K562 (cell line): ENCODE measurements at regions not wholly inside any gene's neighbourhood (a gene's known extent, or its start where the extent isn't known, plus 50 kb on each side); places are given as distances from the start of the nearest gene placed in this dataset.

Experiments
- ATAC-seq: fragments of 200-7000 bp; cut with Tn5 transposase; 3 replicates; pipeline ENCODE4 v1.9.1; 2020; ENCODE audit warnings: moderate library complexity
- BruUV-seq: library from RNA; stranded (reverse); fragments of 400-500 nt; replicated peaks from 2 replicates; lab custom pipeline; 2021; lab: Mats Ljungman, UMichigan
- CTCF ChIA-PET: fragments of 300-600 bp; formaldehyde crosslinking; extraction: SDS; loops from one replicate; lab custom pipeline; 2021; ENCODE audit warnings: low intra/inter-chr PET ratio; lab: Yijun Ruan, JAX
- POLR2A ChIA-PET: fragments of 300-600, 350-650 bp; sonication (Branson Sonifier 250); formaldehyde crosslinking; extraction: SDS; loops from one replicate; lab custom pipeline; 2021; ENCODE audit warnings: antibody characterized with exemption, inconsistent platforms; lab: Yijun Ruan, JAX
- DNase-seq, 4 experiments: peaks; one replicate each; pipeline versions ENCODE4 v3.0.0 to v3.0.0-alpha.2; 2011 to 2018; ENCODE audit warnings: low spot score in 3 of 4, mixed read lengths in 3 of 4; ENCODE audit errors: extremely low read depth in 1 of 4
- FAIRE-seq: peaks from 2 replicates; lab custom pipeline; 2011; peaks lifted over from hg19 to GRCh38; lab: Jason Lieb, UNC
- H2AFZ ChIP-seq: 2 replicates; pipeline ENCODE4 v1.6.0; 2011; ENCODE audit warnings: low read depth, low read length, control low read depth, inconsistent platforms
- H3K27ac ChIP-seq: fragments of 200-600 bp; 3 replicates; pipeline ENCODE4 v1.8.0; 2011; ENCODE audit warnings: low read depth, mild to moderate bottlenecking, control low read depth, inconsistent platforms, low read length, moderate library complexity, mixed read lengths; ENCODE audit errors: extremely low read depth
- H3K27me3 ChIP-seq, 2 experiments: fragments of 300-600 bp in 1 of 2; 2 replicates in 1 of 2; 3 replicates in 1 of 2; pipeline versions ENCODE4 v1.6.0 to v1.8.0; 2011; ENCODE audit warnings: inconsistent platforms in 2 of 2, low read length in 2 of 2, mild to moderate bottlenecking in 1 of 2, mixed read lengths in 1 of 2, moderate library complexity in 1 of 2; ENCODE audit not compliant: control insufficient read depth in 2 of 2, insufficient read depth in 2 of 2
- H3K36me3 ChIP-seq: fragments of 300-600 bp; 3 replicates; pipeline ENCODE4 v1.8.0; 2011; ENCODE audit warnings: mild to moderate bottlenecking, low read length, inconsistent platforms; ENCODE audit not compliant: control insufficient read depth, insufficient read depth
- H3K4me1 ChIP-seq, 2 experiments: fragments of 200-600 bp in 1 of 2; replicated peaks in 1 of 2; 2 replicates in 1 of 2; 3 replicates in 1 of 2; pipeline versions ENCODE4 v1.5.1 to v1.8.0; 2011; ENCODE audit warnings: inconsistent platforms in 2 of 2, low read length in 2 of 2, mild to moderate bottlenecking in 1 of 2, mixed read lengths in 1 of 2, moderate library complexity in 1 of 2; ENCODE audit not compliant: control insufficient read depth in 2 of 2, insufficient read depth in 2 of 2
- H3K4me2 ChIP-seq: 2 replicates; pipeline ENCODE4 v1.6.1; 2011; ENCODE audit warnings: low read length, control low read depth, inconsistent platforms, mixed read lengths; ENCODE audit not compliant: insufficient read depth
- H3K4me3 ChIP-seq: fragments of 200-600 bp; sonication (generic), shearing (Covaris generic); 2 replicates; pipeline ENCODE4 v1.5.1; 2016; ENCODE audit warnings: control low read depth, inconsistent platforms
- H3K79me2 ChIP-seq: fragments of 200-600 bp; 3 replicates; pipeline ENCODE4 v1.8.0; 2011; ENCODE audit warnings: low read length, inconsistent platforms; ENCODE audit not compliant: control insufficient read depth, insufficient read depth
- H3K9ac ChIP-seq, 2 experiments: 2 replicates each; pipeline versions ENCODE4 v1.6.0 to v1.6.1; 2011; ENCODE audit warnings: low read depth in 2 of 2, low read length in 2 of 2, control low read depth in 1 of 2, inconsistent platforms in 1 of 2, mild to moderate bottlenecking in 1 of 2, mixed read lengths in 1 of 2; ENCODE audit not compliant: insufficient read depth in 1 of 2
- H3K9me1 ChIP-seq: one replicate; pipeline ENCODE4 v1.6.0; 2011; ENCODE audit warnings: inconsistent platforms, mild to moderate bottlenecking, low read length, moderate library complexity; ENCODE audit not compliant: control insufficient read depth, insufficient read depth
- H3K9me3 ChIP-seq: replicated peaks from 2 replicates; pipeline ENCODE4 v1.5.1; 2011; ENCODE audit warnings: low read depth, low read length, inconsistent platforms; ENCODE audit not compliant: control insufficient read depth, insufficient read depth
- H4K20me1 ChIP-seq: replicated peaks from 2 replicates; pipeline ENCODE4 v1.6.1; 2011; ENCODE audit warnings: low read length, inconsistent platforms, mixed read lengths; ENCODE audit not compliant: control insufficient read depth, insufficient read depth
- BRD4 ChIP-seq: fragments of 200-600 bp; sonication (generic); IDR thresholded peaks from 2 replicates; pipeline ENCODE4 v1.6.1; 2017; ENCODE audit warnings: inconsistent platforms
- CEBPB ChIP-seq: fragments of 450-650 bp; IDR thresholded peaks from 2 replicates; pipeline ENCODE4 v1.6.1; 2016; ENCODE audit warnings: missing genetic modification characterization, missing compliant biosample characterization
- CEBPG ChIP-seq, 3 experiments: fragments of 200-800 bp in 1 of 3; sonication (Bioruptor generic) in 1 of 3; sonication (generic) in 1 of 3; formaldehyde crosslinking in 1 of 3; IDR thresholded peaks in 2 of 3; conservative IDR thresholded peaks in 1 of 3; 2 replicates each; pipeline versions ENCODE4 v1.6.1 to v1.8.0; 2016 to 2022; ENCODE audit warnings: missing compliant biosample characterization in 2 of 3, missing genetic modification characterization in 2 of 3, mild to moderate bottlenecking in 1 of 3, missing genetic modification reagents in 1 of 3
- HNRNPLL ChIP-seq: fragments of 200-400 bp; formaldehyde crosslinking; IDR thresholded peaks from 2 replicates; pipeline ENCODE4 v1.6.1; 2017; ENCODE audit warnings: low read length, low read depth, mild to moderate bottlenecking; ENCODE audit not compliant: poor library complexity, severe bottlenecking
- KLF16 ChIP-seq: IDR thresholded peaks from 2 replicates; pipeline ENCODE4 v1.6.1; 2016; ENCODE audit warnings: antibody characterized with exemption
- MTA1 ChIP-seq: fragments of 450-650 bp; IDR thresholded peaks from 2 replicates; pipeline ENCODE4 v1.6.1; 2017; ENCODE audit warnings: borderline replicate concordance
- PHB2 ChIP-seq: fragments of 450-650 bp; IDR thresholded peaks from 2 replicates; pipeline ENCODE4 v1.6.1; 2017; ENCODE audit warnings: low read depth
- TBL1XR1 ChIP-seq, 2 experiments: IDR thresholded peaks; 2 replicates each; pipeline ENCODE4 v1.6.1; 2012; ENCODE audit warnings: improper control_type of control experiment in 2 of 2, low read length in 2 of 2, mild to moderate bottlenecking in 1 of 2
- WGBS: fragments of 100-300 bp; shearing (Covaris generic); methylation state at CpG from one replicate; pipeline ENCODE4 v1.1.6; 2016; ENCODE audit warnings: low coverage, mixed read lengths; ENCODE audit not compliant: insufficient coverage; ENCODE audit errors: missing lambda C conversion rate; 5-methylcytosine and 5-hydroxymethylcytosine counted together
- in situ Hi-C: fragments of 300-500 bp; cut with MboI; formaldehyde crosslinking; loops from 4 replicates; pipeline ENCODE4 v1.15.0; 2018; ENCODE audit warnings: inconsistent platforms, mixed read lengths
- intact Hi-C: fragments of 100-400 bp; cut with micrococcal nuclease; formaldehyde crosslinking; loops from 2 replicates; pipeline ENCODE4 v1.14.2; 2022
- TF ChIP-seq, protein P1 (sequence below): sonication (generic); formaldehyde crosslinking; IDR thresholded peaks from 2 replicates; pipeline ENCODE4 v1.8.0; 2022; ENCODE audit warnings: mild to moderate bottlenecking, low read depth, missing genetic modification reagents
- TF ChIP-seq, protein P2 (sequence below), 3 experiments: IDR thresholded peaks in 2 of 3; conservative IDR thresholded peaks in 1 of 3; 2 replicates each; pipeline ENCODE4 v1.5.1; 2011 to 2012; ENCODE audit warnings: low read length in 3 of 3, mild to moderate bottlenecking in 3 of 3, control low read depth in 2 of 3, improper control_type of control experiment in 1 of 3, inconsistent platforms in 1 of 3, low read depth in 1 of 3, mixed read lengths in 1 of 3, moderate library complexity in 1 of 3; ENCODE audit not compliant: insufficient read depth in 2 of 3
- TF ChIP-seq, protein P3 (sequence below): fragments of 450-650 bp; IDR thresholded peaks from one replicate; pipeline ENCODE4 v1.6.1; 2018; ENCODE audit warnings: mild to moderate bottlenecking, moderate library complexity; ENCODE audit not compliant: partially characterized antibody

DNA sequence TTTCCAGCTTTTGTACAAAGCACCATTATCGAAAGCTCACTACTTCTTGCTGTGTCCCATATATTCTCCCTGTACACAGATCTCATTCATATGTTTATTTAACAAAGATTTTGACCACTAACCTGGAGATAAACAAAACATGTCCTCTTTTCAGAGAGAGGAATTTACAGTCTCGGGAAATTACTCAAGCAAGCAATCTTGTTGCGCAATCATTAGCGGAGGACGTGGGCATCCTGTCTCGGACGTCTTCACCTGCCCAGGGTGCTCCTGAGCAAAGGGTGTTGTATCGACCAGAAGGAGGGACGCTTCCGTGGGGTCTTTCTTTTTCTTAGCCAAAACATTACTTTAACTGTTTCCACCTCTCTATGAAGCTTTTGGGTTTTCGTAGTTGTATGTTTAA lies 66.5 kb upstream of the CLCN4 start:
- no peak overlapping the region for H3K4me3 ChIP-seq
- CTCF ChIA-PET: no interaction called here
- no peaks in the 10 kb centered on the region for H3K79me2 ChIP-seq
- H3K27ac ChIP-seq: no peak overlapping the region
- TF ChIP-seq CEBPG (CRISPR knock-in tag; IDR thresholded peaks at IDR 0.05) (no peak), CEBPG (tag; conservative IDR thresholded peaks at IDR 0.05 in 1 of 2, IDR thresholded peaks at IDR 0.05 in 1 of 2) (peak; percentile 44 to 95; a peak in 3 of 4 replicates), CEBPB (peak; percentile 85)
- TF ChIP-seq, protein P1, sequence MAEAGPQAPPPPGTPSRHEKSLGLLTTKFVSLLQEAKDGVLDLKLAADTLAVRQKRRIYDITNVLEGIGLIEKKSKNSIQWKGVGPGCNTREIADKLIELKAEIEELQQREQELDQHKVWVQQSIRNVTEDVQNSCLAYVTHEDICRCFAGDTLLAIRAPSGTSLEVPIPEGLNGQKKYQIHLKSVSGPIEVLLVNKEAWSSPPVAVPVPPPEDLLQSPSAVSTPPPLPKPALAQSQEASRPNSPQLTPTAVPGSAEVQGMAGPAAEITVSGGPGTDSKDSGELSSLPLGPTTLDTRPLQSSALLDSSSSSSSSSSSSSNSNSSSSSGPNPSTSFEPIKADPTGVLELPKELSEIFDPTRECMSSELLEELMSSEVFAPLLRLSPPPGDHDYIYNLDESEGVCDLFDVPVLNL (CRISPR knock-in tag): no peak
- H4K20me1 ChIP-seq: no peaks in the 10 kb centered on the region
- BruUV-seq: no TSS peak
- no peaks in the 10 kb centered on the region for H3K4me1 ChIP-seq
- H3K4me2 ChIP-seq: no peak overlapping the region
- 21% methylated on average over 4 of the region's 11 CpGs for WGBS
- DNase-seq (no peak), FAIRE-seq (no peak), ATAC-seq (no peak)
- H3K9me1 ChIP-seq: no peaks in the 10 kb centered on the region
- POLR2A ChIA-PET: interaction anchor here (0.6 kb wide), 1 partner anchor 9 kb away, joined by 3 read pairs; no protein-coding TSS in a partner anchor
- no peaks in the 10 kb centered on the region; a peak in 1 of 5 replicates for H3K27me3 ChIP-seq
- H3K36me3 ChIP-seq: no peaks in the 10 kb centered on the region
- H3K9me3 ChIP-seq: no peaks in the 10 kb centered on the region
- intact Hi-C loops: no loop called here
- H2AFZ ChIP-seq: no peak overlapping the region
- in situ Hi-C loops: no loop called here
- H3K9ac ChIP-seq: no peak overlapping the region

DNA sequence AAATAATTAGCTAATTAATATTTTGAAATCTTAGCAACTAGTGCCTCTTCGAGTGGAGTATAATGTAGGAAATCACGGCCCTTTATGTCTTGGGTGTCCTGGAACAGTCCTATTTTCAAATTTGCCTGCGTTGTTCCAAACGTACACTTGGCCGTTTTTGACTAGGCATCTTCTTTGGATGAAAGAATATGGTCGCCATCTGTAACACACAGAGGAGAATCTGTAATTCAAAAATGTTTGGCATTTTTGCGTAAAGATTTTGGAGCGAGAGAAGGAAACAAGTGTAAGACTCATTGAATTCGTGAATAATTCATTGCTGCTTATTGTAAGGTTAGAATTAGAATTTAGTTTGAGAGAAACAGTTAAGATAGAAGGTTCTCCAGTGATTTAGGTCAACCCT lies 61.5 kb upstream of the CLCN4 start:
- Histone ChIP-seq H3K9ac (no peak overlapping the region), H3K79me2 (no peaks in the 10 kb centered on the region), H3K9me1 (no peaks in the 10 kb centered on the region), H4K20me1 (no peaks in the 10 kb centered on the region), H3K27me3 (peaks cover 0 to 14% of the 10 kb centered on the region in 2 experiments; a peak in 3 of 5 replicates), H2AFZ (no peak overlapping the region), H3K9me3 (no peaks in the 10 kb centered on the region), H3K4me2 (no peak overlapping the region), H3K4me3 (no peak overlapping the region), H3K27ac (no peak overlapping the region), H3K4me1 (no peaks in the 10 kb centered on the region), H3K36me3 (no peaks in the 10 kb centered on the region)
- ATAC-seq (no peak), FAIRE-seq (no peak), DNase-seq (no peak)
- TF ChIP-seq TBL1XR1 (IDR thresholded peaks at IDR 0.05; ENCODE audit: low read length in 2 of 2) (no peak), MTA1 (no peak), BRD4 (no peak), KLF16 (no peak), PHB2 (no peak), HNRNPLL (no peak)
- TF ChIP-seq, protein P2, sequence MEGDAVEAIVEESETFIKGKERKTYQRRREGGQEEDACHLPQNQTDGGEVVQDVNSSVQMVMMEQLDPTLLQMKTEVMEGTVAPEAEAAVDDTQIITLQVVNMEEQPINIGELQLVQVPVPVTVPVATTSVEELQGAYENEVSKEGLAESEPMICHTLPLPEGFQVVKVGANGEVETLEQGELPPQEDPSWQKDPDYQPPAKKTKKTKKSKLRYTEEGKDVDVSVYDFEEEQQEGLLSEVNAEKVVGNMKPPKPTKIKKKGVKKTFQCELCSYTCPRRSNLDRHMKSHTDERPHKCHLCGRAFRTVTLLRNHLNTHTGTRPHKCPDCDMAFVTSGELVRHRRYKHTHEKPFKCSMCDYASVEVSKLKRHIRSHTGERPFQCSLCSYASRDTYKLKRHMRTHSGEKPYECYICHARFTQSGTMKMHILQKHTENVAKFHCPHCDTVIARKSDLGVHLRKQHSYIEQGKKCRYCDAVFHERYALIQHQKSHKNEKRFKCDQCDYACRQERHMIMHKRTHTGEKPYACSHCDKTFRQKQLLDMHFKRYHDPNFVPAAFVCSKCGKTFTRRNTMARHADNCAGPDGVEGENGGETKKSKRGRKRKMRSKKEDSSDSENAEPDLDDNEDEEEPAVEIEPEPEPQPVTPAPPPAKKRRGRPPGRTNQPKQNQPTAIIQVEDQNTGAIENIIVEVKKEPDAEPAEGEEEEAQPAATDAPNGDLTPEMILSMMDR (IDR thresholded peaks at IDR 0.05 in 2 of 3, conservative IDR thresholded peaks at IDR 0.05 in 1 of 3; ENCODE audit: insufficient read depth in 2 of 3, low read depth in 1 of 3, low read length in 3 of 3): no peak
- TF ChIP-seq, protein P3, sequence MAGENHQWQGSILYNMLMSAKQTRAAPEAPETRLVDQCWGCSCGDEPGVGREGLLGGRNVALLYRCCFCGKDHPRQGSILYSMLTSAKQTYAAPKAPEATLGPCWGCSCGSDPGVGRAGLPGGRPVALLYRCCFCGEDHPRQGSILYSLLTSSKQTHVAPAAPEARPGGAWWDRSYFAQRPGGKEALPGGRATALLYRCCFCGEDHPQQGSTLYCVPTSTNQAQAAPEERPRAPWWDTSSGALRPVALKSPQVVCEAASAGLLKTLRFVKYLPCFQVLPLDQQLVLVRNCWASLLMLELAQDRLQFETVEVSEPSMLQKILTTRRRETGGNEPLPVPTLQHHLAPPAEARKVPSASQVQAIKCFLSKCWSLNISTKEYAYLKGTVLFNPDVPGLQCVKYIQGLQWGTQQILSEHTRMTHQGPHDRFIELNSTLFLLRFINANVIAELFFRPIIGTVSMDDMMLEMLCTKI: no peak
- in situ Hi-C loops: no loop called here
- WGBS: 7% methylated on average over 7 of the region's 9 CpGs
- intact Hi-C loops: no loop called here
- POLR2A ChIA-PET: no interaction called here
- CTCF ChIA-PET: no interaction called here
- no TSS peak for BruUV-seq
